Erythroblast (primary cell): ENCODE measurements at regions not wholly inside any gene's neighbourhood (a gene's known extent, or its start where the extent isn't known, plus 50 kb on each side); places are given as distances from the start of the nearest gene placed in this dataset.

ENCODE experiments used
- GATA1 ChIP-seq: IDR thresholded peaks from 2 replicates; pipeline ENCODE4 v1.6.1; 2011; ENCODE audit warnings: low read depth, mild to moderate bottlenecking, control low read depth, low read length, moderate library complexity
- POLR2A ChIP-seq: IDR thresholded peaks from 2 replicates; pipeline ENCODE4 v1.6.1; 2011; ENCODE audit warnings: mild to moderate bottlenecking, low read length

- TF ChIP-seq POLR2A (no peak), GATA1 (no peak)
These were observed 205.5 kb upstream of the HS6ST1 start for GRCh38 chr2:128524183-128524582.
